ENCODE measurements at regions not wholly inside any gene's neighbourhood (a gene's known extent, or its start where the extent isn't known, plus 50 kb on each side); places are given as distances from the start of the nearest gene placed in this dataset.

DNA sequence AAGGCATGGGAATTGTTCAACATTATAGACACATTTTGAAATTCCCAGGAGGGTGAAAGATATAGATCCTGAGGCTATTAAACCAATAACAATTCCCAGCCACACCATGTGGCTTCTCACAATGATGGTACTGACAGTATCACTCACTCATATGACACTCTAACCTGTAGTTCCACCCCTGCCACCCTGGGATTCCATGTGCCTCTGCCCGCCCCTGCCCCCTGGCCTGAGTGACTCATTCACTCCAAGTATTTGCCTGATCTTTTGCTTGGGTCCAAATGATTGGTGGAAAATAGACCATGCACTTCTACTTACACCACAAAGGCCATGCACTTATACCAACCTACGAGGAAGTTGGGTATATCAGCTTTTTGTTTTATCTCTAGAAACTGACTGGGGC, 305.2 kb upstream of the DAB2 start:
- Mint-ChIP-seq H3K27me3 (peaks cover 0 to 3% of the 10 kb centered on the region in 2 donors), H3K27ac (no peak overlapping the region), H3K36me3 (no peaks in the 10 kb centered on the region), H3K4me1 (no peaks in the 10 kb centered on the region), H3K9me3 (no peaks in the 10 kb centered on the region), H3K4me3 (no peak overlapping the region)
- ChIA-PET POLR2A (ENCODE audit: partially characterized antibody) (no interaction called here), CTCF (ENCODE audit: partially characterized antibody) (no interaction called here)
- no peaks in the 10 kb centered on the region for H3K36me3 ChIP-seq (ENCODE audit: insufficient read depth, low read length)
- no peak for DNase-seq
- no peaks in the 10 kb centered on the region for H3K27me3 ChIP-seq (ENCODE audit: insufficient read depth, low read length)
- intact Hi-C loops (cut with micrococcal nuclease): no loop called here
- H3K9me3 ChIP-seq (ENCODE audit: control insufficient read depth in 1 of 2, low read length in 2 of 2): no peaks in the 10 kb centered on the region
- no peaks in the 10 kb centered on the region for H3K4me1 ChIP-seq (ENCODE audit: insufficient read depth, low read length)
- H3K4me3 ChIP-seq (ENCODE audit: low read length in 2 of 2): no peak overlapping the region
- H3K27ac ChIP-seq (ENCODE audit: low read depth, low read length): no peak overlapping the region

DNA sequence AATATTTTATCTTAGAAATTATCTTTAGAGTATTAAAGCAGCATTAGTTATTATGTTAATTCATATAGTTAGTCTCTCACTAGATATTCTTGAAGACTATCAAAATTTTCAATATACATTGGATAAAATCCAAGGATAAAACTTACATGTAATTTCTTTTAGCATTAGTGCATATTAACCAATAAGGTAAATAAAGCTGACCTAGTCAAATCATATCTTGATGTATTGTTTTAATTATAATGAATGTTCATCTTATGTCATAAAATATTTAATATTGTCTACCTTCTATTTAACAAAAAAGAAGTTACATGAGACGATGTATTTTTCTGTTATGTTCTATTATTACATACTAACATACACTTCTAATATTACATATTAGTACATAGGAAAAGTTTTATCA, 301.7 kb upstream of the DAB2 start:
- ChIA-PET CTCF (ENCODE audit: partially characterized antibody) (interaction anchor here (1.8 kb wide), 1 partner anchor 10 kb away, joined by 4 read pairs; no protein-coding TSS in a partner anchor), POLR2A (ENCODE audit: partially characterized antibody) (no interaction called here)
- Mint-ChIP-seq H3K4me1 (no peaks in the 10 kb centered on the region), H3K4me3 (no peak overlapping the region), H3K27ac (no peak overlapping the region), H3K9me3 (no peaks in the 10 kb centered on the region), H3K36me3 (no peaks in the 10 kb centered on the region), H3K27me3 (no peaks in the 10 kb centered on the region)
- Histone ChIP-seq H3K36me3 (ENCODE audit: insufficient read depth, low read length) (no peaks in the 10 kb centered on the region), H3K4me1 (ENCODE audit: insufficient read depth, low read length) (no peaks in the 10 kb centered on the region), H3K27me3 (ENCODE audit: insufficient read depth, low read length) (no peaks in the 10 kb centered on the region), H3K9me3 (ENCODE audit: control insufficient read depth in 1 of 2, low read length in 2 of 2) (no peaks in the 10 kb centered on the region), H3K4me3 (ENCODE audit: low read length in 2 of 2) (no peak overlapping the region), H3K27ac (ENCODE audit: low read depth, low read length) (no peak overlapping the region)
- DNase-seq: no peak
- intact Hi-C loops (cut with micrococcal nuclease): no loop called here

DNA sequence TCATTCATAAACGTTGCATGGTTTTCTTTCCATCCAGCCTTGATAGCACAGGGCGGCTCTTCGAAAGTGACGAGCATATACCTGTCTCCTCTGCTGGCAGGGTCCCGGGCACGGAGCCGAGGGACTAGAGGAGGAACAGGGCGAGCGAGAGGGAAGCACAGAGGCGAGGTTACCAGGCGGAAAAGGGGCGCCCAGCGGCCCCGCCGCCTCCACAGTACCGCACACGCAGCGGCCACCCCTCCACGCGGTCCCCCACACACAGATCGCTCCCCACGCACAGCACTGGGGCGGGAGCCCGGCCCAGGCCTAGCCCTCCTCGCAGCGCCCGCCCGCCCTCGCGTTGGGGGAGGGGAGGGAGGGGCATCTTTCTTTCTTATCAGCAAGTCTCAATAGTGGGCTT, 296.6 kb upstream of the DAB2 start:
- Mint-ChIP-seq H3K27ac (no peak overlapping the region), H3K9me3 (no peaks in the 10 kb centered on the region), H3K36me3 (no peaks in the 10 kb centered on the region), H3K27me3 (no peaks in the 10 kb centered on the region), H3K4me3 (no peak overlapping the region), H3K4me1 (no peaks in the 10 kb centered on the region)
- Histone ChIP-seq H3K36me3 (ENCODE audit: insufficient read depth, low read length) (no peaks in the 10 kb centered on the region), H3K4me3 (ENCODE audit: low read length in 2 of 2) (no peak overlapping the region), H3K9me3 (ENCODE audit: control insufficient read depth in 1 of 2, low read length in 2 of 2) (no peaks in the 10 kb centered on the region), H3K27ac (ENCODE audit: low read depth, low read length) (no peak overlapping the region), H3K4me1 (ENCODE audit: insufficient read depth, low read length) (no peaks in the 10 kb centered on the region), H3K27me3 (ENCODE audit: insufficient read depth, low read length) (no peaks in the 10 kb centered on the region)
- CTCF ChIA-PET (ENCODE audit: partially characterized antibody): no interaction called here
- no peak for DNase-seq
- intact Hi-C loops (cut with micrococcal nuclease): no loop called here
- POLR2A ChIA-PET (ENCODE audit: partially characterized antibody): no interaction called here

DNA sequence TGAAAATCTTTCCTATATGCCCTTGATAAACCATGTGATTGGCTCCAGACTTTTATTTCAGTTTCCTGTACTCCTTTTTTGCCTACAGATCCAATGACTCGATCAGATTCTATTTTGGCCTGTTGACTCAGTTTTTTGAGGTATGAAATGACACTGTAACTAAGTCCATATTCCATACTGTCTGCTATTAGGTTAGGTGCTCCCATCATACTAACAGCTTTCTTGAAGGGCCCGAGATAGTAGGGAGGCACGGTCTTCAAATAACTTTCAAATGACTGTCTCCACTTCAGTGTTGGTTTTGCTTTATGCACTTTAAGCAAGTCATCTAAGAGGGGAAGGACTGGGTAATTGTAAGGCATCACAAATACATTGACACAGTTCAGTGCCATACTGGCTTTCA, 295.4 kb upstream of the DAB2 start:
- no peaks in the 10 kb centered on the region for H3K27me3 ChIP-seq (ENCODE audit: insufficient read depth, low read length)
- no peak overlapping the region for H3K4me3 Mint-ChIP-seq
- no peaks in the 10 kb centered on the region for H3K4me1 ChIP-seq (ENCODE audit: insufficient read depth, low read length)
- no peaks in the 10 kb centered on the region for H3K27me3 Mint-ChIP-seq
- H3K4me3 ChIP-seq (ENCODE audit: low read length in 2 of 2): no peak overlapping the region
- intact Hi-C loops (cut with micrococcal nuclease): no loop called here
- no peak overlapping the region for H3K27ac Mint-ChIP-seq
- ChIA-PET POLR2A (ENCODE audit: partially characterized antibody) (no interaction called here), CTCF (ENCODE audit: partially characterized antibody) (no interaction called here)
- no peak for DNase-seq
- H3K36me3 Mint-ChIP-seq: no peaks in the 10 kb centered on the region
- H3K4me1 Mint-ChIP-seq: no peaks in the 10 kb centered on the region
- H3K9me3 Mint-ChIP-seq: no peaks in the 10 kb centered on the region
- no peaks in the 10 kb centered on the region for H3K9me3 ChIP-seq (ENCODE audit: control insufficient read depth in 1 of 2, low read length in 2 of 2)
- H3K27ac ChIP-seq (ENCODE audit: low read depth, low read length): no peak overlapping the region
- H3K36me3 ChIP-seq (ENCODE audit: insufficient read depth, low read length): no peaks in the 10 kb centered on the region

DNA sequence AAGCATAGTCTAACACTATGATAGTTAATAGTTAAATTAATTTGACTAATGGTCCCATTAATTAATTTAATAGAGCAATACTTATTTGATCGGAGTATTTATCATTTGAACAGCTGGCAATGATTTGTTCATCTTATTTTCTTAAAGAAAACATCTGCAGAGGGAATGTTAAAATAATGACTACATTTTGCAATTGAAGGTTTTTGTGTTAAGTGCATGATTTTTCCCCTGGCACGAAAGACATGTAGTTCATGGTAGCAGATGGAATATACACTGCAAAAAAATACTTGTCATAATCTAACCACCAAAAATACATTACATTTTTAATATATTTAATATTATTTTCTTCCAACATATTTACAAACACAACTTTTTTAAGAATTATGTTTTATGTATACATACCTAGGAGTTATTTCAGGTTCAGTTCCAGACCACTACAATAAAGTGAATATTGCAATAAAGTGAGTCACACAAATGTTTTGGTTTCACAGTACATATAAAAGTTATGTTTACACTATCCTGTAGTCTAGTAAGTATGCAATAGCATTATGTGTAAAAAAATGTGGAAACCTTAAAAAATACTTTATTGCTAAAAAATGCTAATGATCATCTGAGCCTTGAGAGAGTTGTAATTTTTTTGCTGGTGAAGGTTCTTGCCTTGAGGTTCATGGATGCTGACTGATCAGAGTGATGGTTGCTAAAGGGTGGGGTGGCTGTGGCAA, 292.6 kb upstream of the DAB2 start:
- DNase-seq: no peak
- Mint-ChIP-seq H3K4me1 (no peaks in the 10 kb centered on the region), H3K36me3 (no peaks in the 10 kb centered on the region), H3K9me3 (no peaks in the 10 kb centered on the region), H3K27me3 (no peaks in the 10 kb centered on the region), H3K27ac (no peak overlapping the region), H3K4me3 (no peak overlapping the region)
- H3K36me3 ChIP-seq (ENCODE audit: insufficient read depth, low read length): no peaks in the 10 kb centered on the region
- H3K4me3 ChIP-seq (ENCODE audit: low read length in 2 of 2): no peak overlapping the region
- no peaks in the 10 kb centered on the region for H3K4me1 ChIP-seq (ENCODE audit: insufficient read depth, low read length)
- CTCF ChIA-PET (ENCODE audit: partially characterized antibody): interaction anchor here (0.8 to 4.1 kb wide), 7 partner anchors 9 to 1161 kb away, joined by 4 to 28 read pairs (median 5); no protein-coding TSS in a partner anchor
- intact Hi-C loops (cut with micrococcal nuclease): no loop called here
- H3K9me3 ChIP-seq (ENCODE audit: control insufficient read depth in 1 of 2, low read length in 2 of 2): no peaks in the 10 kb centered on the region
- H3K27me3 ChIP-seq (ENCODE audit: insufficient read depth, low read length): no peaks in the 10 kb centered on the region
- POLR2A ChIA-PET (ENCODE audit: partially characterized antibody): no interaction called here
- no peak overlapping the region for H3K27ac ChIP-seq (ENCODE audit: low read depth, low read length)

DNA sequence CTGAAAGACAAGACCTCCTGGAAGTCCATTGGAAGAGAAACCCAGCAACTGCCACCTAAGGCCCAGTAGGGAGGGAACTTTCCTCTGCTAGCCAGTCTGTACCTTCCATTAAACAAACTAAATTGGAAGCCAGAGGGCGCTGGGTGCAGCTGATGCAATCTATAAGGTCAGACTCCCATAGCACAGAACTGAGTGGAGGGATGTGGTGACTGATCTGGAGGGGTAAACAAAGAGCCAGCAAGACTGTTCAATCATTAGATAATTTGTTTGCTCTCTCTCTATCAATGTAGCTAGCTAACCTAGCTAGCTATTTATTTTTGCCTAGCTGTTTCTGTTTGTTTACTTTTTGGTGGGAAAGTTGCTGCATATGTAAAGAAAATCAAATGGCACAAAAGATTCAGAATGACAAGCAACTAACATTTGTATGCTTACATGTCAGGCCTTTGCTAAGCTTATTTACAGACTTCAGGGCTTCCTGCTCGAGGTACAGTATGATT, 291.8 kb upstream of the DAB2 start:
- Histone ChIP-seq H3K27me3 (ENCODE audit: insufficient read depth, low read length) (no peaks in the 10 kb centered on the region), H3K9me3 (ENCODE audit: control insufficient read depth in 1 of 2, low read length in 2 of 2) (no peaks in the 10 kb centered on the region), H3K4me1 (ENCODE audit: insufficient read depth, low read length) (no peaks in the 10 kb centered on the region), H3K36me3 (ENCODE audit: insufficient read depth, low read length) (no peaks in the 10 kb centered on the region), H3K27ac (ENCODE audit: low read depth, low read length) (no peak overlapping the region), H3K4me3 (ENCODE audit: low read length in 2 of 2) (no peak overlapping the region)
- peak; percentile 6 to 47 (median 20) for DNase-seq
- Mint-ChIP-seq H3K9me3 (no peaks in the 10 kb centered on the region), H3K4me1 (no peaks in the 10 kb centered on the region), H3K4me3 (no peak overlapping the region), H3K36me3 (no peaks in the 10 kb centered on the region), H3K27ac (no peak overlapping the region), H3K27me3 (no peaks in the 10 kb centered on the region)
- CTCF ChIA-PET (ENCODE audit: partially characterized antibody): interaction anchor here (0.8 to 4.1 kb wide), 11 partner anchors 9 to 1162 kb away, joined by 3 to 28 read pairs (median 4); no protein-coding TSS in a partner anchor
- intact Hi-C loops (cut with micrococcal nuclease): no loop called here
- POLR2A ChIA-PET (ENCODE audit: partially characterized antibody): interaction anchor here (0.9 kb wide), 1 partner anchor 8 kb away, joined by 3 read pairs; no protein-coding TSS in a partner anchor

DNA sequence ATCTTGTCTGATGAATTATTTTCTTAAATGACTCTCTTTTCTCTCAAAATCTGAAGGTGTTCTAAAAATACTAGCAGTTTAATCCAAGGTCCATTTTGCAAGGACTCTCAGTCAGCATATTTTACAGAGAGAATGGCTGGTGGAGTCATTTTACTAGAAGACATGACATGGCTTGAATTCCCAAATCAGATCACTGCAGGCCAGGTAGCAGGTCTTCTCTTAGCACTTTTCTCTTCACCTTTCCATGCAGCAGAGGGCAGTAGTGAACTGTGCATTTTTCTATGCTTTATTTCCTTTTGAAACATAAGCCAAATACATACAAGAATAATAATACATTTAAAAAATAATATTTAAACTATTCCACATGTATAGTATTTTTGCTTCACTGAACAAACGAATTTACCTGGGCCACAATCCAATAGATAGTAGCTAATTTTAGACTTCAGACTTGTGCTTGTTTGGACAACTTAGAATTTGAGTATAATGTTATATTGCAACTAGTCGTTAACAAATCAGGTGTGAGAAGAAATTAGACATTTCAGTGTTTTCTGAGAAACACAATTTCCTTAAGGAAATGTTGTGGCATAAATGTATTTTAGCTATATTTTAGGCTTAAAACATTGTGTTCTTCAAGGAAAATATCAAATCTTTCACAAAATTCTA, 289.4 kb upstream of the DAB2 start:
- H3K36me3 ChIP-seq (ENCODE audit: insufficient read depth, low read length): no peaks in the 10 kb centered on the region
- intact Hi-C loops (cut with micrococcal nuclease): loop anchor here (1.0 kb wide), 3 partner anchors 135 to 1022 kb away; no protein-coding TSS in a partner anchor
- no peaks in the 10 kb centered on the region for H3K9me3 Mint-ChIP-seq
- H3K27ac Mint-ChIP-seq: no peak overlapping the region
- no peak overlapping the region for H3K27ac ChIP-seq (ENCODE audit: low read depth, low read length)
- H3K27me3 Mint-ChIP-seq: peaks cover 0 to 2% of the 10 kb centered on the region in 2 donors
- no peaks in the 10 kb centered on the region for H3K36me3 Mint-ChIP-seq
- CTCF ChIA-PET (ENCODE audit: partially characterized antibody): interaction anchor here (0.7 to 4.1 kb wide), 11 partner anchors 9 to 1979 kb away, joined by 3 to 28 read pairs (median 4); no protein-coding TSS in a partner anchor
- no peaks in the 10 kb centered on the region for H3K27me3 ChIP-seq (ENCODE audit: insufficient read depth, low read length)
- H3K4me1 Mint-ChIP-seq: no peaks in the 10 kb centered on the region
- no peaks in the 10 kb centered on the region for H3K9me3 ChIP-seq (ENCODE audit: control insufficient read depth in 1 of 2, low read length in 2 of 2)
- DNase-seq: peak in 4 of 5 donors; percentile 38 to 47 (median 43)
- no peaks in the 10 kb centered on the region for H3K4me1 ChIP-seq (ENCODE audit: insufficient read depth, low read length)
- no peak overlapping the region for H3K4me3 ChIP-seq (ENCODE audit: low read length in 2 of 2)
- H3K4me3 Mint-ChIP-seq: no peak overlapping the region
- POLR2A ChIA-PET (ENCODE audit: partially characterized antibody): no interaction called here
